GM21825 (cell line): ENCODE measurements at regions not wholly inside any gene's neighbourhood (a gene's known extent, or its start where the extent isn't known, plus 50 kb on each side); places are given as distances from the start of the nearest gene placed in this dataset.
"Not testable (repeated sequence)": the region's sequence is repeated elsewhere in the genome, so short reads cannot be mapped to it uniquely, and the experiment has no call there.

Experiments
- ATAC-seq: cut with Tn5 transposase; IDR thresholded peaks from one replicate; pipeline ENCODE4 v1.9.1; 2021; ENCODE audit warnings: mild to moderate bottlenecking, moderate library complexity; ENCODE audit not compliant: unreplicated experiment

DNA sequence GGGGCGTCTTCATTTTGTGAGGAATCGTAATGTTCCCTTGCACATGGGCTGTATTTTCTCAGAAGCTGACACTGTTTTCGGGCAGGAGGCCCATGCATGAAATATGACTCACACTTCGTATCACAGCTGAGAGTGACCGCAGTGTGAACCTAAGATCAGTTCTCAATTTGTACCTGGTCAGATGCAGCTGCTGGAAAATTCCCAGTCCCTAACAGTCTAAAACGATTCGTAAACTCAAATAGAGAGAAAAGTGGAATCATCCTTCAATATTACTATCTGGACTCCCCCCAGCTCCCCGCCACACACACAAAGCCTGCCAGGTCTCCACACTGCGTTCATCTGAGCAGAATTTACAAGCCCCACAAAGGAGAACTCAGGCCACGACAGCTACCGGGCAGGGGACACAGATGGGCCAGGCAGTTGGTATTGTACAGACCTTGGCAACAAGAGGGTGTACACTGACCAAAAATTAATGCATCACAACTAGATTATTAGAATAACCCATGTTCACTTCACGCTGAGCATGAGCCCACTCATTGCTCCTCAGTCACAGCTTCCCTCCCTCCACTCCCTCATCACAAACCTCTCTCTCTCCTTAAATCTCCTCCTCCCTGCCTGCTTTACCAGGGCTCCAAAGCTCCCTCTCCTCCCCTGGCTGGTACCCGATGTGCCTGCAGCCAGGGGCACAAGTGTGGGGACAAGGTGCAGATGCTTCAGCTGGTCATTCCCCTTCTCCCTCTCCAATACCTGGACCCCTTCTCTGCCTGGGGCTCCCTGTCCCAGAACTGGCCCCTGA, 488.4 kb downstream of the PREX1 start:
- no peak for ATAC-seq

DNA sequence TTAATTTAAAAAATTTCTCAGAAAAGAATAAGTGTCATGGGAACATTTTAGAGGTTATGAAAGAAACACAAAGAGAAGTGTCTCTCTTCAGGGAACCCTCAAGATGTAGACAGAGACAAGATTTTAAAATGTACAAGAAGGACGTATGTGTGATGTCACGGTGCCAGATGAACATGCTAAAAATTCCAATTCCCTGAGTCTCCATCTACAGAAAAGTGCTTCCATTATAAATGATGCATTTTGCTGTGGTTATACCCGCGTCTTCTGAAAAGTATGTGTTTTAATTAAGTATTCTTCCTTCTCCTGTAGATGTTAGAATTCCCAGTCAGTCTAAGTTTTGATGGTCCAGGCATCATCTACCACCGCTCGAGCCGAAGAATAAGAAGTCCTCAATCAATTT, 489.1 kb downstream of the PREX1 start:
- ATAC-seq = no peak

- no peak for ATAC-seq
Observed at GRCh38 chr20:48336597-48336996, 491.2 kb downstream of the PREX1 start.

- ATAC-seq = no peak
Observed at GRCh38 chr20:48335308-48336050, 492.3 kb downstream of the PREX1 start.

- ATAC-seq = no peak
Observed at GRCh38 chr20:48333707-48334106, 494.1 kb downstream of the PREX1 start.

- ATAC-seq = no peak
Observed at GRCh38 chr20:48332555-48332954, 495.2 kb downstream of the PREX1 start.

- no peak for ATAC-seq
Observed at GRCh38 chr20:48331518-48332286, 496.1 kb downstream of the PREX1 start.

GRCh38 chr20:48329676-48330664, 497.8 kb downstream of the PREX1 start:
- ATAC-seq = no peak

GRCh38 chr20:48329031-48329615, 498.7 kb downstream of the PREX1 start:
- no peak for ATAC-seq

DNA sequence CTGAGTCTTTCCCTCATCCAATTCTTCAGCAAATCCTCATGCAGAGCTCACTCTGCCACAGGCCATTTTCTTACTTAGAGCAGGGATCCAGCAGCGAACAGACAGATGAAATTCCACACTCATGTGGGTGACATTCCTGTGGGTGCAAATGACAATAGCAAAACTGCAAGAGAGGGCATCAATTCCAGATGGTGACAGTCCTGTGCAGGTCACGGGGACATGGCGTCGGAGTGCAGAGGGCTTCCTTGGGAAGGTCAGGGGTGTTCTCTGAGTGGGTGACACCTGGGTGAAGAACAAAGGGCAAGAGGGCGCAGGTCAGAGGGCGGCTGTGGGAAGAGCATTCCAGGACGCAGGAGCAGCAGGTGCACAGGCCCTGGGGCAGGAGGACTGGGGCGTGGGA, 500.0 kb downstream of the PREX1 start:
- ATAC-seq = not testable (repeated sequence)

DNA sequence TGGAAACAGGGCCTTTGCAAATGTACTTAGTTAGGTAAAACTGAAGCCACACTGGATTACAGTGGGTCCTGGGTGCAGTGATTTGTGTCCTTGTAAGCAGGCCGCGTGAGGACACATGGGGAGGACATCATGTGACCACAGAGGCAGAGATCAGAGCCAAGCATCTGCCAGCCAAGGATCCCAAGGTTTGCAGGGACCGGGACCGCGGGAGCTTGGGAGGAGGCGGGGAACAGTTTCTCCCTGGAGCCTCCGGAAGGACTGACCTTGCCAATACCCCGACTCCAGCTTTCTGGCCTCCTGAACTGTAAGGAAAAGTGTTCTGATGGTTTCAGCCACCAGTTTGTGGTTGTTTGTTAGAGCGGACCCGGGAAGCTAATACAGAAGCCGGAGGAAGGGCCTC, 500.9 kb downstream of the PREX1 start:
- no peak for ATAC-seq

GRCh38 chr20:48326434-48326691, 501.4 kb downstream of the PREX1 start:
- no peak for ATAC-seq

- no peak for ATAC-seq
Observed at GRCh38 chr20:48325656-48326433, 502.0 kb downstream of the PREX1 start.

DNA sequence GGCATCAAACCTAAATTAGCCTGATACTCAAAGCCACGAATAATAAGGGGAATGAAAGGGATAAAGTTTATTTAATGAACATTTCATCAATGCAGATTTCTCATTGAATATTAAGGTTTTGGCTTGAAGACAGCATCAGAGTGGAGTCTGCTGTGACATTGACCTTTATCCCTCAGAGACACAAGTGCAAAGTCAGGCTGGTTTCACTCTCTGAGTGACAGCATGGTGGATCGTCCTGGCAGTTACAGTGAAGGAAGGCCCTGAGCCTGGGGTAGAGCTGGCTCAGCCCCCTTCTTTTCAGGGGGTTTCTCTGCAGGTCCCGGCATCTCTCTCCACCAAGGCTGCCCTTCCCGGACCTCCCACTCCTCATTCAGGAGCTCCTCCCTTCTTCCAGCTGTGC, 503.1 kb downstream of the PREX1 start:
- ATAC-seq = no peak

GRCh38 chr20:48321271-48321670, 506.5 kb downstream of the PREX1 start:
- ATAC-seq = no peak

DNA sequence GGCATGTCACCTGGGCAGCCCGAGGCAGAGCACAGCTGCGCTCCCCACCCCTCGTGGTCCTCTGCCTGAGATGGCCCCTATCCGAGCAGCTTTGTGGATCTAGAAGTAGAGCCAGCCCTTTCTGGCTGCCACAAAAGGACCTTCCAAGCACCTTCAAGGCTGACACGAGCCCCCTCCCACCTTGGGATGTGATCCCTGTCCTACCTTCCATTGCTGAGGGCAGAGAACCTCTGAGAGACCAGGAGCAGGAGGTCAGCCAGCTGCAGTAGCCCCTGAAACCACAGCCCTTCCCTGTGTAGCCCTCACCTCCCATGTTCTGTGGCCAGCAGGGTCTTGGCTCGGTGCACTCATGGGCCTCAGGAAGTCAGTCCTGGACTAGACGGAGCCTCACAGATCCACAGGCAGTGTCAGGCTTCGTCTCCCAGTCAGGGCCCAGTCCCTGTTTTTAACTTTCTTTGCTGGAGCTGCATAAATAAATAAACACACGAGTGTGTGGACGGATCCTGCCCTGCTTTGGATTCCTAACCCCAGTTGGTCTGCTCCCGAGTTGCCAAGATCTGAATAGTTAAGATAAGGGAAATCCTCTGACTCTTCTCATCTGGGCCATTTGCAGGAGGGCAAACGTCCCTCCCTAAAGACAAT, 507.7 kb downstream of the PREX1 start:
- no peak for ATAC-seq

GRCh38 chr20:48317578-48317977, 510.2 kb downstream of the PREX1 start:
- no peak for ATAC-seq

GRCh38 chr20:48314925-48315592, 512.7 kb downstream of the PREX1 start:
- no peak for ATAC-seq

GRCh38 chr20:48313324-48313723, 514.5 kb downstream of the PREX1 start:
- ATAC-seq = no peak
